ENCODE measurements at regions not wholly inside any gene's neighbourhood (a gene's known extent, or its start where the extent isn't known, plus 50 kb on each side); places are given as distances from the start of the nearest gene placed in this dataset.

- no peak for DNase-seq
These were observed 67.7 kb upstream of the ITGA4 start for GRCh38 chr2:181389524-181389923.

- DNase-seq: peak; percentile 9 to 18
These were observed 63.7 kb upstream of the ITGA4 start for GRCh38 chr2:181393472-181393871.

GRCh38 chr2:181394741-181395437 is 62.3 kb upstream of the ITGA4 start:
- DNase-seq: no peak

GRCh38 chr2:181395851-181396250 is 61.3 kb upstream of the ITGA4 start:
- no peak for DNase-seq

GRCh38 chr2:181396256-181397123 is 60.7 kb upstream of the ITGA4 start:
- DNase-seq: no peak

GRCh38 chr2:181397331-181397730 is 59.9 kb upstream of the ITGA4 start:
- no peak for DNase-seq

- no peak for DNase-seq
These were observed 59.2 kb upstream of the ITGA4 start for GRCh38 chr2:181398000-181398399.

- DNase-seq: no peak
These were observed 58.2 kb upstream of the ITGA4 start for GRCh38 chr2:181399027-181399426.

- DNase-seq: no peak
These were observed 52.7 kb upstream of the ITGA4 start for GRCh38 chr2:181404472-181404871.

- DNase-seq: no peak
These were observed 50.0 kb upstream of the ITGA4 start for GRCh38 chr2:181407171-181407570.
